PC-9 (cell line): ENCODE measurements at regions not wholly inside any gene's neighbourhood (a gene's known extent, or its start where the extent isn't known, plus 50 kb on each side); places are given as distances from the start of the nearest gene placed in this dataset.

Source experiments
- CTCF ChIP-seq: fragments of 200-600 bp; sonication (generic); conservative IDR thresholded peaks from 2 replicates; pipeline ENCODE4 v1.6.1; 2017; ENCODE audit warnings: mixed run types, antibody characterized with exemption, mild to moderate bottlenecking, moderate library complexity
- EZH2 ChIP-seq: fragments of 200-600 bp; sonication (generic); IDR thresholded peaks from 2 replicates; pipeline ENCODE4 v1.8.0; 2017; ENCODE audit warnings: antibody characterized with exemption, low read depth

- no peak for TF ChIP-seq CTCF
- no peak for TF ChIP-seq EZH2
Measured at GRCh38 chr1:87583459-87583858, 254.8 kb downstream of the LMO4 start.
